Suppressor macrophage (primary cell): ENCODE measurements at regions not wholly inside any gene's neighbourhood (a gene's known extent, or its start where the extent isn't known, plus 50 kb on each side); places are given as distances from the start of the nearest gene placed in this dataset.

Source experiments
- DNase-seq, 4 experiments: peaks; one replicate each; pipeline ENCODE4 v3.0.0-alpha.2; 2020 to 2022

DNA sequence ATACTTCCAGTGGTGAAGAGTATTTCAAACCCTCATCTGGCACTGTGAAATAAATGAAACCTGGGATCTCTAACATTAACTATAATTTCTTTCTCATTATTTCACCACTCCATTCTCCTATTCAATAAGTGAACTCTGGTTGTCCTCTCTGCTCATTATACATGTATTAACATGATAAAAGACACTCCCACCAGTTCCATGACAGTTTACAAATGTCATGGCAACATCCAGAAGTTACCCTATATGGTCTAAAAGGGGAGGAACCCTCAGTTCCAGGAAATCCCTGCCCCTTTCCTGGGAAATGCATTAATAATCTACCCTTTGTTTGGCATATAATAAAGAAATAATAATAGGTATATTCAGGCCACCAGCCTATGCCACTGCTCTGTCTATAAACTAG lies 62.7 kb upstream of the BRINP3 start:
- no peak for DNase-seq

GRCh38 chr1:190551638-190552037 lies 74.0 kb upstream of the BRINP3 start:
- no peak for DNase-seq

DNA sequence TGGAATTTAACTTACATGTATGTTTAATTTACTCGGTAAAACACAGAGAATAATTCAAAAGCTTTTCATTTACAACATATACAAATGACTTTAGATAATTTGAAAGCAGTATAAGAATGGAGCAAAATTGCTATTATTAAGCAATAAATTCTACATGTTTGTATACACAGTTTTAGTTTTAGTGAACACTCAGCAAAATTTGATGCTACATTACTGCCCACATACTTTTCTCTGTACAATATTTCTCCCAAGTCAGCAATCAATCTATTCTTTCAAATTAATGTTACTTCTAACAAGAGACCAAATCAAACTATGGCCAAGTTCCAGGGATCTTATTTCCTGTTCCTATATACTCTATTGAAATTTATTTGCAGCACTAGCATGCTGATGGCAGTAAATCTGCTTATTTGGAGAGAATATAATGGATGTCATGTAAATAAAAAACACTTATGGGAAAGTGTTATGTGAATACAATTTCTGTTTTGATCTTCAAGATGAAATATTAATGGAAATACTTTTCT lies 82.6 kb upstream of the BRINP3 start:
- DNase-seq: no peak

DNA sequence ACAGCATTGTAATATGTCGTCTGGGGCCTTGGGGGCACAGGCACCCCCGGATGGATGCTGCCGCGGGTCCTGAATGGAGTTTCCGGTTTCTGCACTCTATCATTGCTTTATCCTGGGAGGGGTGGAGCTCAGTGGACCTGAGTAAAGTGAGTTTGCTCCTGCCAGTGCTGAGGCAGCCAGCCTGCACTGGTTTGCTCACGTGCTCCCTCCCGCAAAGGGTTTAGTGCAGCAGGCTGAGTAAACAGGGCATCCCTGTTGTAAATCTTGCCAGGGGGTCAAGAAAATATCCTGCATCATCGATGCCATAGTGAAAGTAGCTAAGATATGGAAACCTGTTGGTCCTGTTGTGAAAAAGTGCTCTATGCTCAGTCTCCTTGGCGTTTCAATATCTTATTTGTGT lies 85.6 kb upstream of the BRINP3 start:
- DNase-seq: no peak

GRCh38 chr1:190564117-190564516 lies 86.5 kb upstream of the BRINP3 start:
- DNase-seq: no peak

DNA sequence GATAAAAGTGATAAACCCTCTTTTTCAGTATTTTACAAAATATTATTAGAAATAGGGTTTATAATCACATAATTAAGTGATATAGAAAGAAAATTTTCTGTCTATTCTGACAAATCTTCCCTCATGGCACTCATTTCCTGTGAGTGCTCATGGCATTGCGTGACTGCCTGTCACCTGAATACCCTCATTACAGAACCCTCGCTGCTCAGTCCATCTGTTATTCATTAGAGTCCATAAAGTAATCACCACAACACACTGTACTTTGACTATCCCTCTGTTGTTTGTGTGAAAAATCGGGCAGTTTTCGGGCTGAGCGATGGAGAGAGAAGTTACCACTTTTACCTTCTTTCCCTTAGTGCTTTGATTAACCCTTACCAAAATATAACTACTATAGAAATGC lies 100.4 kb upstream of the BRINP3 start:
- DNase-seq: no peak

DNA sequence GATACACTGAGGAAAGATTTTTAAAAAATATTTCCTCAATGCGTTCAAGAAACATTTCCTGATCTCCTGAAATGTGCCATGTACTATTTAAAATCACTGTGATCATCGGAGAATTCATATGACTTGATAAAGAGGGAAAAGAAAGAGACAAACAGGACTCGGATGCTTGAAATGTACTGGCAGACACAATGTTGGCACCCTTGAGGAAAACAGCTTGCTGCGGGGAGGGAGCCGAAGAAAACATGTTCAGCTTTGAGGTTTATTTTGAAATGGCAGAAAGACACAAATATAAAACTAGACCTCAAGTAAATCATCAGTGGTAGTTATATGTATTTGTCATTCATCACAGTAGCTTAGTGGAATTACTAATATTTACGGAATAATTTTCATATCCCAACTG lies 100.9 kb upstream of the BRINP3 start:
- DNase-seq: no peak

GRCh38 chr1:190579552-190580193 lies 102.0 kb upstream of the BRINP3 start:
- no peak for DNase-seq

DNA sequence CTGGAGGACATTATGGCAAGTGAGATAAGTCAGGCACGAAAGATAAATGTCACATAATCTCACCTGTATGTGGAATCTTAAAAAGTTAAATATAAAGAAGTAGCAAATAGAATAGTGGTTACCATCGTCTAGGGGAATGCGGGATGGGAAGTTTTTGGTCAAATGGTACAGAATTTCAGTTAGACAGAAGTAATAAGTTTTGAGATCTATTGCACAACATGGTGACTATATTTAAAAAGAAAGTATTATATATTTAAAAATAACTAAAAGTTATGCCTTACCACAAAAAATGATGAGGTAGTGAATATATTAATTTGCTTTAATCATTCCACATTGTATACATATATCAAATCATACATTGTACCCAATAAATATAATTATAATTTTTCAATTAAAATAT lies 106.2 kb upstream of the BRINP3 start:
- DNase-seq: no peak

- DNase-seq: no peak
Measured at GRCh38 chr1:190588424-190588823, 110.8 kb upstream of the BRINP3 start.

GRCh38 chr1:190595438-190595837 lies 117.8 kb upstream of the BRINP3 start:
- DNase-seq: no peak

DNA sequence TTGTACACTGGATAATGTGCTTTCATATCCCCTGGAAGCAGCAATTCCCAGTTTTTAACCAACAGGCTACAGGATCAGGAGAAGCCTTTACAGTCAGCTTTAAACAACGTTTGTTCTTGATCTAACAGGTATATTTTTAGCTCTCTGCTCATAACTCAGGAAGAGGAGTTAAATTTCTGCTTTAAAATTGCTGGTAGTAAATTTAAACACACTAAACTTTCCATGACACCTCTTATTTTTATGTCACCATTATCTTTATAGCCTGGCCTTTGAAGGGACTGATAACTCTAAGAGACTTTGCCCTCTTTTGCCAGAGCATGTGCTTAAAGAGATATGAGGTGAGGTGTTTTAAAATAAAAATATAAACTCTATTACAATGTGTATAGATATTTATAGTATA lies 119.6 kb upstream of the BRINP3 start:
- DNase-seq: no peak

- no peak for DNase-seq
Measured at GRCh38 chr1:190599670-190600069, 122.0 kb upstream of the BRINP3 start.

GRCh38 chr1:190602325-190602724 lies 124.7 kb upstream of the BRINP3 start:
- DNase-seq: no peak

GRCh38 chr1:190608282-190608681 lies 130.6 kb upstream of the BRINP3 start:
- no peak for DNase-seq

DNA sequence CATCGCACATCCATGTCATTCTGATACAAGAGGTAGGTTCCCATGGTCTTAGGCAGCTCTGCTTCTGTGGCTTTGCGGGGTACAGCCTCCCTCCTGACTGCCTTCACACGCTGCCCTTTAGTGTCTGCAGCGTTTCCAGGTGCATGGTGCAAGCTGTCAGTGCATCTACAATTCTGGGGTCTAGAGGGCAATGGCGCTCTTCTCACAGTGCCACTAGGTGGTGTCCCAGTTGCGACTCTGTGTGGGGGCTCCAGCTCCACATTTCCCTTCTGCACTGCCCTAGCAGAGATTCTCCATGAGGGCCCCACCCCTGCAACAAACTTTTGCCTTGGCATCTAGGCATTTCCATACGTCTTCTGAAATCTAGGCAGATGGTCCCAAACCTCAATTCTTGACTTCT lies 138.2 kb upstream of the BRINP3 start:
- no peak for DNase-seq

DNA sequence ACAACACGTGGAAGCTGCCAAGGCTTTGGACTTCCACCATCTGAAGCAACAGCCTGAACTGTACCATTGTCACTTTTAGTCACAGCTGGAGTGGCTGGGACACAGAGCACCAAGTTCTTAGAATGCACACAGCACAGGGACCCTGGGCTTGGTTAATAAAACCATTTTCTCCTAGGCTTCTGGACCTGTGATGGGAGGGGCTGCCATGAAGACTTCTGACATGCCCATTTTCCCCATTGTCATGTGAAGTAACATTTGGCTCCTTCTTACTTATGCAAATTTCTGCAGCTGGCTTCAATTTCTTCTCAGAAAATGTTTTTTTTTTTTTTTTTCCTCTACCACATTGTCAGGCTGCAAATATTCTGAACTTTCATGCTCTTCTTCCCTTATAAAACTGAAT lies 138.6 kb upstream of the BRINP3 start:
- DNase-seq: no peak

- DNase-seq: no peak
Measured at GRCh38 chr1:190619724-190620123, 142.1 kb upstream of the BRINP3 start.

DNA sequence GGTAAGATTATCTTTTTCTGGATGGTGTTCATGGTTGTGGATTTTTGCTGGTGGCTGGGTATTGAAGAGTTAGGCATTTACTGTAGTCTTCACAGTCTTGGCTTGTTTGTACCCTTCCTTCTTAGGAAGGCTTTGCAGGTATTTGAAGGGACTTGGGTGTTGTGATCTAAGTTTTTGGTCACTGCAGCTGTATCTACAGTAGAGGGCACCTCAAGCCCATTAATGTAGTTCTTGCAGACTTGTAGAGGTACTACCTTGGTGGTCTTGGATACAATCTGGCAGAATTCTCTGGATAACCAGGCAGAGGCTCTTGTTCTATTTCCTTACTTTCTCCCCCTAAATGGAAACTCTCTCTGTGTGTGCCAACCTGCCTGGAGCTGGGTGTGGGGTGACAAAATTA lies 155.8 kb upstream of the BRINP3 start:
- no peak for DNase-seq

GRCh38 chr1:190634134-190634533 lies 156.5 kb upstream of the BRINP3 start:
- DNase-seq: no peak

GRCh38 chr1:190649553-190649952 lies 171.9 kb upstream of the BRINP3 start:
- DNase-seq: no peak

DNA sequence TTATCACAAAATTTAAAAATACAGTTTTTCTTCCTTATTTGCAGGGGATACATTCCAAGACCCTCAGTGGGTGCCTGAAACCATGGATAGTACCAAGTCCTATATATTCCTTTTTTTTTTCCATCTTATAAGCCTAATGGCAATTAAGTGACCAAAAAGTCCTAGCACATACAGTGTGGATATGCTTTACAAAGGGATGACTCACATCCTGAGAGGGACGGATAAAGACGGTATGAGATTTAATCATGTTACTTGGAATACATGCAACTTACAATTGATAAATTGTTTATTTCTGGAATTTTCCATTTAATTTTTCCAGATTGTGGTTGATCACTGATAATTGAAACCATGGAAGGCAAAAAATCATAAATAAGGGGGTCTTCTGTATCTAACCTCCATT lies 181.2 kb upstream of the BRINP3 start:
- DNase-seq: no peak

DNA sequence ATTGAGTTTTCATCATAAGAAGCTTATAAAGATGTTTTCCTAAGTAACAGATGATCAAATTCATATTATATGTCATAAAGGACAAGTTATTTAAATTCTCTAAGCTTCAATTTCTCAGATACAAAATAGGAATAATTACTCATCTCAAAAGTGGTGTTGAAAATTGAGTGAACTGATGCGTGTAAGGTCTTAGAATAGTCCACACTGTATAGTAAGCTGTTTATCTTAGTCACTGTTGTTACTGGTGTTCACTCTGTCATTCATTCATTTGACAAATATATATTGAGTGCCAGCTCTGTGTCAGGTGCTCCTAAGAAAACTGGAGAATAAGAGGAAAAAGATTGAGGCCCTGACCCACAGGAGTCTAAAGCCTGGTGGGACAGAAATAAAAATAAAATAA lies 186.3 kb upstream of the BRINP3 start:
- DNase-seq: no peak

- DNase-seq: no peak
Measured at GRCh38 chr1:190665045-190665444, 187.4 kb upstream of the BRINP3 start.

DNA sequence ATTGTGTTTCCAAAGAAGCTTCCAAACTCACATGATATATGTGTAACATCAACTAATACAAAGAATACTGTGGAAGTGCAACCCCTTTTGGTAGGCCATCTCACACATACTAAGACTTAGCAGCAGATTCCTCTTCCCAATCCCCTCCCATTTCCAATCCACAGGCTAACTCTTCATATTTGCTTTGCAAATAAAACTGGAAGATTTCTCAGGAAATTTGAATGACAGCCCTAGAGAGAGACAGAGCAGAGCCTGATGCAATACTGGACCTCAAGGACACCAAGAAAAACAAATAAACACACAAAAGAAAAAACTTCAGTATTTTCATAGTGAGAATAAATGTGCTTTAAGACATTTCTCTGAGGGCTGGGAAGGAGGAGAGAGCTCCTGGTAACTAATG lies 190.2 kb upstream of the BRINP3 start:
- no peak for DNase-seq
